ENCODE measurements at regions not wholly inside any gene's neighbourhood (a gene's known extent, or its start where the extent isn't known, plus 50 kb on each side); places are given as distances from the start of the nearest gene placed in this dataset.

DNA sequence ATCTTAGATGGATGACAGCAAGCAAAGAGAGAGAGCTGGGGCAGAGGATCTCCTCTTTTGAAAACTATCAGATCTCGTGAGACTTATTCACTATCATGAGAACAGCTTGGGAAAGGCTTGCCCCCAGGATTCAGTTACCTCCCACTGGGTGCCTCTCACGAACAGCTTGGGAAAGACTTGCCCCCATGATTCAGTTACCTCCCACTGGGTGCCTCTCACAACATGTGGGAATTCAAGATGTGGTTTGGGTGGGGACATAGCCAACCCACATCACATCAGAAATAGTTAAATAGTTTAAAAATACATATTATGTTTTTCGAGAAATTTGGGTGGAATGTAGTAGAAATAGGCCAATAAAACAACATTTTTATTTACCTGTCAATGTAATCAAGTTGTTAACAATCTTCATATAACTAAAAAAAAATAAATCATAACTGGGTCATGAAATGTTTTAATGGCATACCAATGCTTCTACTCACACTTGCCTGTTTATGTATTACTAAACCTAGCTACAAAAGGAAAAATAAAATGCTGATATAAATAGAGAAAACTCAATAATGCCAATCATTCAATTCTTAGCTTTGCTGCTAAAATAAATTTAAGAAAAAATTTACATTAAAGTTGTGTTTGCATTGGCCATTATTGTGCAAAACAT is 608.9 kb downstream of the SUCLG1 start:
- TF ChIP-seq, protein P1, sequence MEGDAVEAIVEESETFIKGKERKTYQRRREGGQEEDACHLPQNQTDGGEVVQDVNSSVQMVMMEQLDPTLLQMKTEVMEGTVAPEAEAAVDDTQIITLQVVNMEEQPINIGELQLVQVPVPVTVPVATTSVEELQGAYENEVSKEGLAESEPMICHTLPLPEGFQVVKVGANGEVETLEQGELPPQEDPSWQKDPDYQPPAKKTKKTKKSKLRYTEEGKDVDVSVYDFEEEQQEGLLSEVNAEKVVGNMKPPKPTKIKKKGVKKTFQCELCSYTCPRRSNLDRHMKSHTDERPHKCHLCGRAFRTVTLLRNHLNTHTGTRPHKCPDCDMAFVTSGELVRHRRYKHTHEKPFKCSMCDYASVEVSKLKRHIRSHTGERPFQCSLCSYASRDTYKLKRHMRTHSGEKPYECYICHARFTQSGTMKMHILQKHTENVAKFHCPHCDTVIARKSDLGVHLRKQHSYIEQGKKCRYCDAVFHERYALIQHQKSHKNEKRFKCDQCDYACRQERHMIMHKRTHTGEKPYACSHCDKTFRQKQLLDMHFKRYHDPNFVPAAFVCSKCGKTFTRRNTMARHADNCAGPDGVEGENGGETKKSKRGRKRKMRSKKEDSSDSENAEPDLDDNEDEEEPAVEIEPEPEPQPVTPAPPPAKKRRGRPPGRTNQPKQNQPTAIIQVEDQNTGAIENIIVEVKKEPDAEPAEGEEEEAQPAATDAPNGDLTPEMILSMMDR (IDR thresholded peaks at IDR 0.05; ENCODE audit: insufficient read depth, low read length, poor library complexity, severe bottlenecking) = no peak
- no peak for TF ChIP-seq EZH2phosphoT487 (conservative IDR thresholded peaks at IDR 0.05; ENCODE audit: low read length)

Measured in SU-DHL-6 (cell line).